GM13976 (cell line): ENCODE measurements at regions not wholly inside any gene's neighbourhood (a gene's known extent, or its start where the extent isn't known, plus 50 kb on each side); places are given as distances from the start of the nearest gene placed in this dataset.

Experiments used
- DNase-seq: peaks from one replicate; pipeline ENCODE4 v3.0.0; 2012; ENCODE audit warnings: low spot score
- in situ Hi-C: fragments of 300-500 bp; cut with MboI; formaldehyde crosslinking; loops from one replicate; pipeline ENCODE4 v1.12.0; 2022; ENCODE audit warnings: low sequenced_read_pairs, mixed read lengths, inconsistent platforms; ENCODE audit not compliant: unreplicated experiment
- TF ChIP-seq, protein P1 (sequence below): IDR thresholded peaks from 2 replicates; pipeline ENCODE4 v1.5.1; 2012; ENCODE audit warnings: borderline replicate concordance, mild to moderate bottlenecking; ENCODE audit not compliant: insufficient read depth; ENCODE audit errors: extremely low read depth, missing control alignments, control extremely low read depth

DNA sequence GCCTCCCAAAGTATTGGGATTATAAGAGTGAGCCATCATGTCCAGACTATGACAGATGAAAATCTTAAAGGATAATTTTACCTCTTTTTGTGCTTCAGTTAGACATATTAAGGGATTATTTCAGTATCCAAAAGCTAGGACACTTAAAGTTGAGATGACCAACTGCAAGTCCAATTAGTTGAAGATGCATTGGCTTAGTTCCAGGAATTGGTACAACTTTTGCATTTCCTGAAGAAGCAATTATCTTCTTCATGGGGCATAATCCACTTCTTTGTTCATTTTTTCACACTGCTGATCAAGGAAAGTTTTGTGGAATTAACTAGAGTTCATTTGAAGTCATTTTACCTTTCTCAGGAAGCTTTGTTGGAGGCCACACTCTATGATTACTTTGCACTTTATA, 72.0 kb upstream of the HECW1 start:
- in situ Hi-C loops: no loop called here
- DNase-seq: no peak
- TF ChIP-seq, protein P1, sequence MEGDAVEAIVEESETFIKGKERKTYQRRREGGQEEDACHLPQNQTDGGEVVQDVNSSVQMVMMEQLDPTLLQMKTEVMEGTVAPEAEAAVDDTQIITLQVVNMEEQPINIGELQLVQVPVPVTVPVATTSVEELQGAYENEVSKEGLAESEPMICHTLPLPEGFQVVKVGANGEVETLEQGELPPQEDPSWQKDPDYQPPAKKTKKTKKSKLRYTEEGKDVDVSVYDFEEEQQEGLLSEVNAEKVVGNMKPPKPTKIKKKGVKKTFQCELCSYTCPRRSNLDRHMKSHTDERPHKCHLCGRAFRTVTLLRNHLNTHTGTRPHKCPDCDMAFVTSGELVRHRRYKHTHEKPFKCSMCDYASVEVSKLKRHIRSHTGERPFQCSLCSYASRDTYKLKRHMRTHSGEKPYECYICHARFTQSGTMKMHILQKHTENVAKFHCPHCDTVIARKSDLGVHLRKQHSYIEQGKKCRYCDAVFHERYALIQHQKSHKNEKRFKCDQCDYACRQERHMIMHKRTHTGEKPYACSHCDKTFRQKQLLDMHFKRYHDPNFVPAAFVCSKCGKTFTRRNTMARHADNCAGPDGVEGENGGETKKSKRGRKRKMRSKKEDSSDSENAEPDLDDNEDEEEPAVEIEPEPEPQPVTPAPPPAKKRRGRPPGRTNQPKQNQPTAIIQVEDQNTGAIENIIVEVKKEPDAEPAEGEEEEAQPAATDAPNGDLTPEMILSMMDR: no peak

DNA sequence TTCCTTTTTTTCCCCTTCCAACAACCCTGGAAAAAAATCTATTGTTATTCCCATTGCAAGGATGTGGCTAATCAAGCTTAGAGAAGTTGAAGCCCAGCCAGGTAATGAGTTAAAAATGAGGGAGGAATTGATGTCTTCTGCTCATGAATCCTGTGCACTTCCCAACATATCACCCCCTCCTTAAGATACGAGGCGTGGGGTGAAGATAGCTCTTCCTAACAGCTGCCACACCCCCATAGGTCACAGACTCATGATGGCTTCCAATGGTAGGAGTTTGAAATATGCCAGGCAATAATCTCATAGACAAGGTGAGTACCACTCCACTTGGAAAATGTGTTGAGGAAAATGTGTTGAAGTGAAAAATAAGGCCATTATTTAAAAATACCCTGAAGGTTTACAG, 71.3 kb upstream of the HECW1 start:
- TF ChIP-seq, protein P1: no peak
- DNase-seq: no peak
- in situ Hi-C loops: no loop called here

DNA sequence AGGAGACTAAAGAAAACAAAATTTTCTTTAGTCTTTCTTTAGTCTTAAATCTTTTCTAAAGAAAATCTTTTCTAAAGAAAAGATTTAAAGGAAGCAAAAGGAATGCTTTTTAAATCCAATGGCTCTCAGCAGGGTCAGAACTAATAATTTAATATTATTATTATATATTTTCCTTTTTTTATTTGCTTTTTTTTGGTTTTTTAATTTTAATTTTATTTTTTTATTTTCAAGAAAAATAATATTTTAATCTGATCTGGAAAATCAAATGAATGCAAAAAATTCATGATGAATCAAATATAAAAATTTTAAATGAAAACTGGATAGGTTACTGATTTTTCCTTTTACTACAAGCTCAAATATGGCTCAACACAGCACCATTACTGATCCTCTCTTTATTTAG, 70.7 kb upstream of the HECW1 start:
- DNase-seq: no peak
- in situ Hi-C loops: no loop called here
- TF ChIP-seq, protein P1: no peak

DNA sequence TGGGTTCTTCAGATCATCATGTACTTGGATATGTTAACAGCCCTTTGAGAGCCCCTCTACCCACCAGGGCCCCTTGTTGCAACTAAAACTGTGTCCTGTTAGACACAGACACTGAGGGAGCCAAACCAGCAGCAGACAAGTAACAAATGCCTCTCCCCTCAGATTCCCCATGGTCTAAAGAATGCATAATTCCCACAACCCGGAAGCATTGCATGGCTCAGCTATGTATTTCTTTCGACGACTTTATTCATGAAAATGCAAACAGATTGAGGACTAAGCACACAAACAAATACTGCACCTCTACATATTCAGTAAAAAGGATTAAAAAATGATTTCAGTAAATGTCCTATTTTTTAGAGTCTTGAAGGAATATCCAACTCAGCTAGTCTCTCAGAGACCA, 70.1 kb upstream of the HECW1 start:
- in situ Hi-C loops: no loop called here
- TF ChIP-seq, protein P1: no peak
- no peak for DNase-seq

DNA sequence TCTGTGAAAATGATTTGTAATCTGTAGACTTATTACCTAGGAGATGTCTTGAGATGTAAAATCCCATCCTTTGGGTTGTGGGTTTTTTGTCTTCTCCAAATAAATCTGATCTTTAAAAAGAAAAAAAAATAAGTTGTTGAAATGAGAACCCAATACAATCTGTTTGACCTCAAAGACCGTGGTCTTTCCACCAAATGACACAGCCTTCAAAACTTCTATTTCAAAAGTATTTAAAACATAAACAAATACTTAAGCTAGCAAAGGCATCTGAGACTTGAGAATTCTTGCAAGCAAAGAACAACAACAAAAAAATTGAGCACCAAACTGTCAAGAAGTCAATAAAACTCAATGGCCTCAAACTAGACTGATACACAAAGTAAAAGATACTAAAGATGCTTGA, 67.9 kb upstream of the HECW1 start:
- TF ChIP-seq, protein P1: no peak
- in situ Hi-C loops: no loop called here
- no peak for DNase-seq

DNA sequence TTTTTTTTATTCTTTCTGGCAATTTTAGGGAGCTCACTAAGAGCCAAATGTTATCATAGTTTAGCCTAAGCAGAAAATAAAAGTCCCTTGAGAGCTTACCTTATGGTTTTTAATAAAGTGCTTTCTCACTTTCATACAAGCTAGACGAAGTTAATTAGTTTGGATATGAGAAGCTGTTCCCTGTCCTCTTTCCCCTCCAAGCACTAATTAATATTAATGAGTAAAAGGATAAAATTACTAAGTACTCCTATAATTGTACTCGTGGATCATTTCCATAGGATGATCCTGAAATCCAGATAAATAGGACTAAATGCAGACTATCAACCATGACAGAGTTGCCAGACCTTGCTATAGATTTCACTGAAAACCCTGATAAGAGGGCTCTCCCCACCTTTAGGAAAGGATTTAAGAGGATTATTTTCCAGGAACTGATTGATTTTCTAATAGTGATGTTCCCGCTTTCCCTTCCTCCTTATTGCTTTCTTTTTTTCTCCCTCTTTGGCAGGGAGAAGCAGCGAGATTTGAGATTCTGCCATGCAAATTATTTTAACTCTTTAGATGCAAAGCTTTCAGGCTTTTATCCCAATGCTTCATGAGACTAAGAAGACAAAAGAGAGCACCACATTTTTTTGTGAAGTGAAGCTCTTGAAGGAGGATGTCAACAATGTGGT, 58.3 kb upstream of the HECW1 start:
- TF ChIP-seq, protein P1: no peak

More for the DNA sequence above, 58.3 kb upstream of the HECW1 start:
- in situ Hi-C loops: no loop called here
- DNase-seq: no peak
